Heart left ventricle (tissue), 13 donors: ENCODE measurements at regions not wholly inside any gene's neighbourhood (a gene's known extent, or its start where the extent isn't known, plus 50 kb on each side); places are given as distances from the start of the nearest gene placed in this dataset.

Source experiments
- POLR2A ChIP-seq, 2 donors: fragments of 450-650 bp; IDR thresholded peaks; one replicate each; pipeline ENCODE4 v1.6.1; 2017; ENCODE audit warnings: antibody characterized with exemption in 2 of 2, mild to moderate bottlenecking in 2 of 2, moderate library complexity in 2 of 2
- TF ChIP-seq, protein P1 (sequence below), 12 donors: fragments of 200-600 bp; sonication (generic) in 4 of 12; IDR thresholded peaks; one replicate each; pipeline versions ENCODE4 v1.5.0 to v1.8.0; 2018 to 2022; ENCODE audit warnings: antibody characterized with exemption in 12 of 12, mild to moderate bottlenecking in 5 of 12
- donor health status: ischemic (EF 13 %, LVEDD 7.1; RV severe dilation, severe dysfunction).
- donor health status: DM: no; HTN: yes; CAD: no.
- donor health status: DM: no; HTN: no; CAD: no.
- donor health status: ischemic (EF 25% LVEDD 6.9; RV normal size, moderate dysfunction).
- donor health status: ischemic (EF 25% LVEDD 5.7; RV mildly dilated, moderate dysfunction).
- donor health status: ischemic (EF 35%, LVEDD 5.7; RV mildly dilated, moderate dysfunction).
- donor health status: nonischemic (EF 11% LVEDD 7.7; RV severe dilation, severe dysfunction).
- donor health status: DM: yes; HTN: yes; CAD: no.
- donor health status: PGD.
- donor health status: ischemic (EF 29% LVEDD 5.4; RV normal size, mild dysfunction).
- donor health status: nonischemic (EF 23%, LVEDD 6.1; RV moderate dilation, normal function).

DNA sequence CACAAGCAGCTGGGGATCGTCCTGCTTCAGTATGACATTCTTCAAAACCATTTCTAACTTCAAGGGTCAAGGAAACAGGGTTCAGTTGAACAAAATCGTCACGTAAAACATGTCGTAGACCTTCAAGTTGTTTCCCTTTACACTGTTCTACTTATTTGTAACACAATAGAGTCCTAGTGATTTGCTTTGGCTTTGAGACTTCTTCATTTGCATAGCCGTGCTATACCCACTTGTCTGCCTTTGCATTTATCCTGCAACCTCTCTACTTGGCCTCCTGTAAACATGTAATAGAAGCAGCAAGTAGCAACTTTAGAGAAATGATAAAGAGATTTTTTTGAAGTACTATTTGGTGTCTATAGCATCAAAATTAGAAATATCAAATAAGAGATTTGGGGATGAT lies 194.9 kb downstream of the SLC7A11 start:
- TF ChIP-seq, protein P1, sequence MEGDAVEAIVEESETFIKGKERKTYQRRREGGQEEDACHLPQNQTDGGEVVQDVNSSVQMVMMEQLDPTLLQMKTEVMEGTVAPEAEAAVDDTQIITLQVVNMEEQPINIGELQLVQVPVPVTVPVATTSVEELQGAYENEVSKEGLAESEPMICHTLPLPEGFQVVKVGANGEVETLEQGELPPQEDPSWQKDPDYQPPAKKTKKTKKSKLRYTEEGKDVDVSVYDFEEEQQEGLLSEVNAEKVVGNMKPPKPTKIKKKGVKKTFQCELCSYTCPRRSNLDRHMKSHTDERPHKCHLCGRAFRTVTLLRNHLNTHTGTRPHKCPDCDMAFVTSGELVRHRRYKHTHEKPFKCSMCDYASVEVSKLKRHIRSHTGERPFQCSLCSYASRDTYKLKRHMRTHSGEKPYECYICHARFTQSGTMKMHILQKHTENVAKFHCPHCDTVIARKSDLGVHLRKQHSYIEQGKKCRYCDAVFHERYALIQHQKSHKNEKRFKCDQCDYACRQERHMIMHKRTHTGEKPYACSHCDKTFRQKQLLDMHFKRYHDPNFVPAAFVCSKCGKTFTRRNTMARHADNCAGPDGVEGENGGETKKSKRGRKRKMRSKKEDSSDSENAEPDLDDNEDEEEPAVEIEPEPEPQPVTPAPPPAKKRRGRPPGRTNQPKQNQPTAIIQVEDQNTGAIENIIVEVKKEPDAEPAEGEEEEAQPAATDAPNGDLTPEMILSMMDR (IDR thresholded peaks at IDR 0.05) = no peak
- no peak for TF ChIP-seq POLR2A (IDR thresholded peaks at IDR 0.05)
